HTR-8/SVneo (cell line): ENCODE measurements at regions not wholly inside any gene's neighbourhood (a gene's known extent, or its start where the extent isn't known, plus 50 kb on each side); places are given as distances from the start of the nearest gene placed in this dataset.

Experiments
- DNase-seq: peaks from one replicate; pipeline ENCODE4 v3.0.0; 2011; ENCODE audit warnings: low spot score, mixed read lengths; ENCODE audit not compliant: insufficient read length
- FAIRE-seq: peaks from 2 replicates; lab custom pipeline; 2011; peaks lifted over from hg19 to GRCh38; lab: Jason Lieb, UNC

DNA sequence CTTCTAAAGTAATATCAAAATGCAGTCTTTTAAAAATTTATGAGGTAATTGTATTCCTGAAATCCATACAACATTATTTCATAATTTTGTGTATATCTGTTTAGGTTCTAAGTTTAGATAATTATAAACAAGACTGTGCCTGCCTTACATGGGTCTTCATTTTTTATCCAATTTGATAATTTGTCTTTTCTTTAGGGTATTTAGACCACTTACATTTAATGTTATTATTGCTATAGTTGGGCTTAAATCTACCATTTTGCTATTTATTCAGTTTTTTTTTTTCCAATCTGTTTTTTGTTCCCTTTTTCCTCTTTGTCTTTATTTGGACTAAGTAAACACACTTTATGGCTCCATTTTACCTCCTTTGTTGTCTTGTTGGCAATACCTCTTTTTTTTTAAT is 312.5 kb upstream of the MEX3C start:
- DNase-seq (no peak), FAIRE-seq (no peak)

GRCh38 chr18:51513517-51513916 is 316.0 kb upstream of the MEX3C start:
- FAIRE-seq, result no peak
- no peak for DNase-seq

- FAIRE-seq, result no peak
- no peak for DNase-seq
Observed at GRCh38 chr18:51514128-51514527, 316.6 kb upstream of the MEX3C start.

DNA sequence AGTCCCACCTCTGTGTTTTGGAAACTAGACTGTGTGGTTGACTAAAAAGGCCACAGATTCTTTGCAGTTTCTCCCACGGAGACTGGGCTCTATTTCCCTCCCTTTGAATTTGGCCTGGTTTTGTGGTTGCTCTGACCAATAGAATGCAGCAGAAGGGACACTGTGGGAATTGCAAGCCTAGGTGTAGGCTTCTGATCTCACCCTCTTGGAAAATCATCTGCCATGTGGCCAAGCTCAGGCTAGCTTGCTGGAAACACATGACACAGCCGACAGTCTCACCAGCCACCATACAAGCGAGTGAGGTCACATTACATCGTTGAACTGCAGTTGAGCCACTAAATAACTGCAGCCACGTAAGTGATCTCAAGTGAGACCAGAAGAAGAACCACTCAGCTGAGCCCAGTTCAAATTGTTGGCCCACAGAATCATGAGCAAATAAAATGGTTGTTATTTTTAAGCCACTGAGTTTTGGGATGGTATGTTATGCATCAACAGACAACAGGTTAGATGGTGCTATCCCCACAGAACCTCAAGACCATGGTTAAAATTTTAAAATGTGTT is 319.1 kb upstream of the MEX3C start:
- FAIRE-seq (no peak), DNase-seq (no peak)

DNA sequence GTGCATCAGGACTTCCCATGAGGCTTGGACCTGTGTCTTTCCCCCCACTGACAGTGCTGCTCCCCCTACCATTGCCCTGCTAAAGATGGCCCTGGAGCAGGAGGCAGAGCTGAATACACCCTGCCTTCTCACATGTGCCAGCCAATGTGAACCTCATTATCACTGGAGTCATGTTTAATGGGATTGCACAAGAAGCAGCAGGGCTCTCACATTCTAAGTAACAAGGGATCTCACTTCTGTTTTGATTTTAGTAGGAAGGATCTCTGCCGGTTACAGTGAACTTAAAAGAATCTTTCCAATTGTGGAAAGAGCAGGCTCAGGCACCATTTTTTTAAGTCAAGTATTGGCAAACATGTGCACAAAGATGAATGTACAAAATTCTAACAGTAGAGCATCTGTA is 322.1 kb upstream of the MEX3C start:
- FAIRE-seq (no peak), DNase-seq (no peak)

- DNase-seq (no peak), FAIRE-seq (no peak)
Observed at GRCh38 chr18:51520676-51521180, 323.2 kb upstream of the MEX3C start.

DNA sequence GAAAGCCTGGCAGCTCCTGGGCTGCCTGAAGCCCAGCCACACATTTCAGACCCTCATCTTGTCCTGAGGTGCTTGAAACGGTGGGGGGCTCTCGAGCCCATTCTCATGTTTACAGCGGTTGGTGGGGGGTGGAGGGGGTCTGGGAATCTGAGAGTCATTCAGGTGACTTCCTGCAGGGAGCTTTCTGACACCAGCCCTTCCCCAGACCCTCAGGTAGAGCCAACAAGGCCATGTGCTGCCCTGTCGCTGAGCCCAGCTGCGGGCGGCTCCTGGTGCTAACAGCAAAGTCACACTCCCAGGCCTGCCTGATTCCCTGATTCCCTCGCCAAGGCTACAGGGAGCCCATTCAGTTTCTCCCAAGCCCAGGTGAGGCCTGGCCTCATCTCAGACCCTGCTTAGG is 324.9 kb upstream of the MEX3C start:
- FAIRE-seq (no peak), DNase-seq (no peak)

DNA sequence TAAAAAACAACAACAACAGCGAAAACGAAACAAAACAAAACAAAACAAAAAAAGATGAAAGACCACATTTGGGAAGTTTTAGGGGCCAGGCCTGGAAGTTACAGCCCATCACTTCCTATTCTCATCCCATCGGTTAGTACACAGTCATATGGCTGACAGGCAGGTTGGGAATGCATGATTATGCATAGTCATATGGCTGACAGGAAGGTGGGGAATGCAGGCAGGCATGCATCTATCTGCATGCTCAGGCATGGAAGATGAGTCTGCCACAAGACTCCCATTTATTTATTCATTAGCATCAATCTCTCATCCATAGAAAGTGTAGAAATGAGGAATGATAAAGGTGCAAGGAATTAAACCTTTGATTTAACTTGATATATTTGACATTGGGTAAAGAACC is 325.3 kb upstream of the MEX3C start:
- FAIRE-seq (no peak), DNase-seq (no peak)

DNA sequence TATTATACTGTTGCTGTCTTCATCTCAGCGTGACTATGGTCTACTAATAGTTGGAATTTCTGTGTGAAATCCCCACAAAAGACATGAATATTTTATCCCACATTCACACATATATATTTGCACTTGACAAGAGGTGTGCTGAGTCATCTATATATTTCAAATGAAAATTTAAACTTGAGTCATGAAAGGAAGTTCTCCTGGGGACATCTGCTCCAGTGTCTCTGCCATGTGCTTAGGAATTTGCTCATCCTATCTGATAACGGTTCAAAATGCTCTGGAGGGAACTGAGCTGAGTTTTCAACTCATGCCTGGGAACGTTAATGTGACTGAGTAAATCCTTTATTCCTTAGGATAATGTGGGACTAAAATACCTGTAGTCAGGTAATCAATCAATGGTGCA is 326.2 kb upstream of the MEX3C start:
- DNase-seq (no peak), FAIRE-seq (no peak)

DNA sequence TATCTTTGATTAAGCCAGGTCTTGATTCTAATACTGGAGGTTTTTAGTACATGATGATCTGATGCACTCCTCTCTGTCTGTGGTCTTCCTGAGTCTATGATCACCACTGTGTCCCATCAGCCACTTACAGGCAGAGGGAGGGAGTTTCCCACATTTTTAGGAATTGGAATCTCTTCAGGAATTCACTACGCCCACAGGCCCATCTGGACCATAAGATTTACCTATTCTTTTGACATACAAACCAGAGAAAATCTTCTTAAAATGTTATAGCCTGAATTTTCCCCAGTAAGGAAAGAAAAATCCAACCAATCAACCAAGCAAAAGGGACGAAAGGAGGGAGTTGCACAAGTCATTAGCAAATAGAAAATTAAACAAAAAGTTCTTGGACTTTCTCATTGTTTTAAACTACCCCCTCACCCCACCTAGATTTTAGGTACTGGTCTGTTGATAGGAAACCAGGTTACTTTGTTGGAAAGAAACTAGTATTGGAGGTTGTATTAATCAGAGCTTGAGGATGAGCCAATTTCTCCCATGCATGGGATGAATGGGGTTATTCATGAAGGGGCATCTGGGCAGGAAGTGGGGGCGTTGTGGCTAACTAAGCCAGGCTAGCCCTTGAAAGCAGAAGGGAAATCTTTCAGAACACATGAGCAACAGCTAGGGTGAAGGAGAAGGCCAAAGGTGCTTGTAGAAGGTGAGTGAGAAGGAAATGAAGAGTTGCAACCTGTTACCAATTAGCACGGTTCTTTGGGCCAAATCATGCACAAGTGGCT is 328.2 kb upstream of the MEX3C start:
- FAIRE-seq (no peak), DNase-seq (no peak)

- FAIRE-seq, result no peak
- no peak for DNase-seq
Observed at GRCh38 chr18:51527826-51528225, 330.3 kb upstream of the MEX3C start.

DNA sequence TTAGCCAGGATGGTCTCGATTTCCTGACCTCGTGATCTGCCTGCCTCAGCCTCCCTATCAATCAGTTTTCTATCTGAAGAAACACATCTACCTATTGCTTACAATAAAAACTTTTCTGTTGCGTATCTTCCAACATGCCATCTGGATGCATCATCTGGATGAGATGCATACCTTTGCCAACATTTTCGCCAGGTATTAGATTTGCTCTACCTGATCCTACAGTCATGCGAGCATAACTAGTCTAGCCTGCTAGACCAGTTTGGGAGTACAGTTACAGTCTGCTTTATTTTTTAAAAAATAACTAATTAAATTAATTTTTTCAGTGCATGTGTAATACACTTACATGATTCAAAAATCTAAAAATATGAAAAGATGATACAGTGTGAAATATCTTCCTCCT is 334.0 kb upstream of the MEX3C start:
- no peak for DNase-seq
- no peak for FAIRE-seq

DNA sequence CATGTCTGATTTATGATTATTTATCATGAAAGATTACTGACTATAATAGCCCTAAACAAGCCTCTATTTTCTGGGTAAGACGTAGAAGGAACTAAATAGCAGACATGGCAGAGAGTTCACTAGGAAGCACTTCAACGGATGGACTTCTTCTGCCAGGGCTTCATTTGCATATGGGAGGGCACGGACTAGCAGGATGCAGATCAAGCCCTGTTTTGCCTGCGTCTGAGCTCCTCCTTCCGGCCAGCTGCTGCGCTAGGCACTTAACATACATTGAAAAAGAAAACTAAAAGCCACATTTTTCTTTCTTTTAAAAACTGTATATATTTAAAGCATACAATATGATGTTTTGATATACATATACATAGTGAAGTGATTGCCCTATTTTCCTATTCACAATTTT is 340.0 kb upstream of the MEX3C start:
- DNase-seq (no peak), FAIRE-seq (no peak)

- FAIRE-seq, result no peak
- DNase-seq, result no peak
Observed at GRCh38 chr18:51540562-51540961, 343.1 kb upstream of the MEX3C start.

DNA sequence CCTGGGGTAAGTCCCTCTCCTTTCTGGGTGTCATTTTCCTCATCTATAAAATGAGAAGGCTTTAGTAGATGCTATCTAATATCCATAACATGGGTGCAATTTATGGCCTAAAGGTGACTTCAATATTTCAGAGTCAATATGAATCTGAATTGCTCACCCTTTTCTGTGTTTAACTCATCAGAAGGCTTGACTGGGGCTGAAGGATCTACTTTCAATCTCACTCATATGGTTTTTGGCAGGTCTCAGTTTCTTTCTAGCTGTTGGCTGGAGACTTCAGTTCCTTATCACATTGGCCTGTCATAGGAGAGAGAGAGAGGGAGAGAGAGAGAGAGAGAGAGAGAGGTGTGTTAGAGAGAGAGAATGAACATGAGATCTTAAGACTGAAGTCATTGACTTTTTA is 343.7 kb upstream of the MEX3C start:
- no peak for FAIRE-seq
- DNase-seq, result no peak

- DNase-seq (no peak), FAIRE-seq (no peak)
Observed at GRCh38 chr18:51543658-51544155, 346.2 kb upstream of the MEX3C start.

- FAIRE-seq (no peak), DNase-seq (no peak)
Observed at GRCh38 chr18:51545446-51545845, 348.0 kb upstream of the MEX3C start.

GRCh38 chr18:51559198-51559901 is 361.9 kb upstream of the MEX3C start:
- no peak for FAIRE-seq
- no peak for DNase-seq

- DNase-seq (no peak), FAIRE-seq (no peak)
Observed at GRCh38 chr18:51559902-51560287, 362.4 kb upstream of the MEX3C start.

DNA sequence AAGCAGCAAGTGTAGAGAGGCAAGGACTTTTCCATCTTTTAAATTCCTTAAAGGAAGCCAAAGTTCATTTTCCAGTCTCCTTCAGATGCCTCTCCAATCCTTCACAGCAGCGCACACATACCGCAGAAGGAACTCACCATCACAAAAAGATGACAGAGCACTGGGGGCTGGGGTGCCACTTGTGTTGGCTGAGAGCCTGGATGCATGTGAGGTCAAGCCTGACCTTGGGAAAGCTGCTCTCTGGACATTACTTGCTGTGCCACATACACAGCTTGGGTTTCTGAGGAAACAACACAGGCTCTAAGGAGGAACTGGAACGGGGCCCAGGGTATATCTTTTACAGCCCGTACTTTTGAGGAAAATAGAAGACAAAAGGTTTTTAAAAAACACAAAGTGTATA is 364.3 kb upstream of the MEX3C start:
- no peak for DNase-seq
- FAIRE-seq, result no peak

DNA sequence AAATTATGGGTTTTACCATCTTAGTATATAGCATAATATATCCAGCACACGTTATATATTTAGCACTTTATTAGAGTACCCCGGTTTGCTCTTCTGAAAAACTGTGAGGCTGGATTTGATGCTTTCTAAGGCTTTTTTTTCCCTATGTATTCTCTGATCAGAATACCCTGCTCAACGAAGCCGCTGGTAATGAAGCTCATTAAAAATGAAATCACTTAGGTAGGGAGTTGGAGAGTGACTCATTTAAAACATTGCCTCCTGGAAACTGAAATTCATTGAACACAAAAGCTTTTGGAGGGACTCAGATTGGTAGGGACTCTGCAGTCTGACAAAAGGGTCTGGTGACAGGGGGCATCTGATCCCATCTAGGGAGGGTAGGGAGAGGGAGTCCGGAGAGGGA is 365.4 kb upstream of the MEX3C start:
- no peak for FAIRE-seq
- no peak for DNase-seq
